Endothelial cell of umbilical vein (primary cell): ENCODE measurements at regions not wholly inside any gene's neighbourhood (a gene's known extent, or its start where the extent isn't known, plus 50 kb on each side); places are given as distances from the start of the nearest gene placed in this dataset.

Experiments
- BruUV-seq: library from RNA; stranded (reverse); fragments of 400-500 nt; replicated peaks from 2 replicates; lab custom pipeline; 2021; lab: Mats Ljungman, UMichigan
- CTCF ChIA-PET: fragments of 300-600, 350-600 bp; sonication (Branson Sonifier 250); formaldehyde crosslinking; loops from one replicate; lab custom pipeline; 2021; ENCODE audit warnings: antibody characterized with exemption, inconsistent platforms; lab: Charles Lee
- POLR2A ChIA-PET: fragments of 300-600, 350-600 bp; sonication (Branson Sonifier 250); formaldehyde crosslinking; loops from one replicate; lab custom pipeline; 2021; ENCODE audit warnings: antibody characterized with exemption, inconsistent platforms; lab: Charles Lee
- DNase-seq: peaks from one replicate; pipeline ENCODE4 v3.0.0-alpha.2; 2011; ENCODE audit warnings: low read depth, low spot score
- FAIRE-seq: peaks from 2 replicates; lab custom pipeline; 2011; peaks lifted over from hg19 to GRCh38; lab: Jason Lieb, UNC
- H2AFZ ChIP-seq: 2 replicates; pipeline ENCODE4 v1.6.0; 2012; ENCODE audit warnings: low read depth, low read length, control low read depth, inconsistent platforms
- H3K27ac ChIP-seq: 2 replicates; pipeline ENCODE4 v1.5.1; 2011; ENCODE audit warnings: low read depth, mild to moderate bottlenecking, control low read depth, low read length, moderate library complexity; ENCODE audit not compliant: insufficient read depth
- H3K27me3 ChIP-seq, 2 experiments: 2 replicates each; pipeline versions ENCODE4 v1.6.0 to v1.6.1; 2011; ENCODE audit warnings: low read length in 2 of 2, mixed read lengths in 1 of 2; ENCODE audit not compliant: control insufficient read depth in 2 of 2, insufficient read depth in 2 of 2
- H3K36me3 ChIP-seq, 2 experiments: 2 replicates in 1 of 2; 3 replicates in 1 of 2; pipeline ENCODE4 v1.5.1; 2011; ENCODE audit warnings: low read length in 2 of 2, mild to moderate bottlenecking in 1 of 2, moderate library complexity in 1 of 2; ENCODE audit not compliant: control insufficient read depth in 2 of 2, insufficient read depth in 2 of 2; ENCODE audit errors: extremely low read depth in 1 of 2
- H3K4me1 ChIP-seq: 3 replicates; pipeline ENCODE4 v1.5.1; 2011; ENCODE audit warnings: mild to moderate bottlenecking, low read length; ENCODE audit not compliant: control insufficient read depth, insufficient read depth; ENCODE audit errors: extremely low read depth
- H3K4me2 ChIP-seq: 2 replicates; pipeline ENCODE4 v1.6.1; 2011; ENCODE audit warnings: low read length, control low read depth, mixed read lengths; ENCODE audit not compliant: insufficient read depth
- H3K4me3 ChIP-seq, 3 experiments: fragments of 200-600 bp in 1 of 3; sonication (generic), shearing (Covaris generic) in 1 of 3; replicated peaks in 1 of 3; 2 replicates each; pipeline ENCODE4 v1.5.1; 2011 to 2016; ENCODE audit warnings: control low read depth in 3 of 3, low read length in 3 of 3, mild to moderate bottlenecking in 2 of 3, inconsistent platforms in 1 of 3, low read depth in 1 of 3, moderate library complexity in 1 of 3; ENCODE audit not compliant: insufficient read depth in 1 of 3
- H3K79me2 ChIP-seq: 2 replicates; pipeline ENCODE4 v1.6.0; 2012; ENCODE audit warnings: low read length, inconsistent platforms; ENCODE audit not compliant: control insufficient read depth, insufficient read depth
- H3K9ac ChIP-seq: replicated peaks from 2 replicates; pipeline ENCODE3; 2011; ENCODE audit warnings: low read length, control low read depth; ENCODE audit not compliant: insufficient read depth; ENCODE audit errors: extremely low read depth
- H3K9me1 ChIP-seq: replicated peaks from 3 replicates; pipeline ENCODE4 v1.6.0; 2011; ENCODE audit warnings: mild to moderate bottlenecking, low read length; ENCODE audit not compliant: control insufficient read depth, insufficient read depth; ENCODE audit errors: extremely low read depth
- H3K9me3 ChIP-seq: replicated peaks from 2 replicates; pipeline ENCODE4 v1.5.1; 2012; ENCODE audit warnings: low read length, inconsistent platforms; ENCODE audit not compliant: control insufficient read depth, insufficient read depth
- H4K20me1 ChIP-seq: replicated peaks from 2 replicates; pipeline ENCODE3; 2011; ENCODE audit warnings: mild to moderate bottlenecking, low read length; ENCODE audit not compliant: control insufficient read depth, insufficient read depth; ENCODE audit errors: extremely low read depth
- CTCF ChIP-seq, 2 donors: IDR thresholded peaks; 1 replicate in 1 of 2; 2 replicates in 1 of 2; pipeline ENCODE4 v1.5.1; 2011; ENCODE audit warnings: low read length in 2 of 2, mild to moderate bottlenecking in 2 of 2, moderate library complexity in 2 of 2, control low read depth in 1 of 2, inconsistent platforms in 1 of 2, low read depth in 1 of 2; ENCODE audit not compliant: insufficient read depth in 1 of 2; ENCODE audit errors: extremely low read depth in 1 of 2
- EZH2 ChIP-seq: IDR thresholded peaks from 2 replicates; pipeline ENCODE4 v1.6.1; 2012; ENCODE audit warnings: borderline replicate concordance, low read depth, mild to moderate bottlenecking, moderate library complexity, low read length, inconsistent platforms; ENCODE audit not compliant: severe bottlenecking
- FOS ChIP-seq: IDR thresholded peaks from 2 replicates; pipeline ENCODE4 v1.6.1; 2011; ENCODE audit warnings: mild to moderate bottlenecking, low read length, moderate library complexity, borderline replicate concordance; ENCODE audit not compliant: insufficient read depth
- GATA2 ChIP-seq: IDR thresholded peaks from 2 replicates; pipeline ENCODE4 v1.7.0; 2011; ENCODE audit warnings: low read depth, mild to moderate bottlenecking, moderate library complexity, mixed read lengths, low read length; ENCODE audit not compliant: insufficient read length, insufficient read depth
- JUN ChIP-seq: IDR thresholded peaks from 2 replicates; pipeline ENCODE4 v1.6.1; 2011; ENCODE audit warnings: borderline replicate concordance, low read depth; ENCODE audit not compliant: insufficient read length, insufficient read depth
- MAX ChIP-seq: IDR thresholded peaks from 2 replicates; pipeline ENCODE4 v1.6.1; 2011; ENCODE audit not compliant: insufficient read depth, insufficient read length
- MYC ChIP-seq: IDR thresholded peaks from one replicate; pipeline ENCODE4 v1.6.1; 2011; ENCODE audit warnings: mild to moderate bottlenecking, low read depth, low read length
- POLR2A ChIP-seq: IDR thresholded peaks from 2 replicates; pipeline ENCODE4 v1.6.1; 2012; ENCODE audit warnings: low read depth, mild to moderate bottlenecking, control low read depth, low read length
- POLR2AphosphoS5 ChIP-seq: IDR thresholded peaks from 2 replicates; pipeline ENCODE4 v1.6.1; 2012; ENCODE audit warnings: low read depth, mild to moderate bottlenecking, control low read depth, low read length, moderate library complexity; ENCODE audit not compliant: insufficient read depth
- dilution Hi-C: fragments of 300-500 bp; cut with MboI; formaldehyde crosslinking; loops from one replicate; pipeline ENCODE4 v1.15.0; 2019; ENCODE audit warnings: low sequenced_read_pairs; ENCODE audit not compliant: extremely low pct_ligation_motif_present
- intact Hi-C: fragments of 100-400 bp; cut with micrococcal nuclease; formaldehyde crosslinking; loops from one replicate; pipeline ENCODE4 v1.10.0; 2022

GRCh38 chr4:173912384-173912783 is 371.1 kb downstream of the FBXO8 start:
- Histone ChIP-seq H3K27ac (no peak overlapping the region), H3K9me1 (no peaks in the 10 kb centered on the region), H3K9me3 (no peaks in the 10 kb centered on the region), H2AFZ (no peak overlapping the region), H3K36me3 (no peaks in the 10 kb centered on the region), H3K27me3 (no peaks in the 10 kb centered on the region), H3K4me3 (no peak overlapping the region), H3K79me2 (no peaks in the 10 kb centered on the region), H3K9ac (no peak overlapping the region), H3K4me2 (no peak overlapping the region), H3K4me1 (no peaks in the 10 kb centered on the region), H4K20me1 (no peaks in the 10 kb centered on the region)
- no TSS peak for BruUV-seq
- POLR2A ChIA-PET, result no interaction called here
- no peak for TF ChIP-seq EZH2
- TF ChIP-seq FOS, result no peak
- TF ChIP-seq GATA2, result no peak
- TF ChIP-seq MYC, result no peak
- no peak for TF ChIP-seq POLR2AphosphoS5
- no peak for TF ChIP-seq JUN
- no peak for TF ChIP-seq CTCF (IDR thresholded peaks at IDR 0.05; ENCODE audit: extremely low read depth in 1 of 2, insufficient read depth in 1 of 2, low read depth in 1 of 2, low read length in 2 of 2)
- TF ChIP-seq MAX, result no peak
- no peak for TF ChIP-seq POLR2A
- FAIRE-seq (no peak), DNase-seq (no peak)
- intact Hi-C loops (no loop called here), dilution Hi-C loops (no loop called here)
- CTCF ChIA-PET, result no interaction called here
